ENCODE measurements at regions not wholly inside any gene's neighbourhood (a gene's known extent, or its start where the extent isn't known, plus 50 kb on each side); places are given as distances from the start of the nearest gene placed in this dataset.

DNA sequence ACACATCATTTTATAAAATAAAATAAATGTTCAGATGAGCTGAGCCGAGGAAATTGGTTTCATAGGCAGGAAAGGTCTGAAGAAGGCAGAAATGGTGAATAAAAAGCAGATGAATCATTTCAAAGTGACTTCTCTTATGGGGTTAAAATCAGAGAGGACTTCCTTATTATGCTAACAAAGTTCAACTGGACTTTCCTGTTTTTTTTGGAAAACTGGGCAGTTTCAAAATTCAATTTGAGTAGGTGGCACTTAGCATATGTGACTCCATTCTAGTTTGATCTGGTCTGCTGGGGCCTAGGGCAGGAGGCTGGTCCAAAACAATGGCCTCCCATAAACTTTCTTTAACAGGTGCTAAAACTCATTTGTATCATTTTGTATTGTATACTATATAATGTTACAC is 1794.9 kb upstream of the TENM3 start:
- TF ChIP-seq, protein P1, sequence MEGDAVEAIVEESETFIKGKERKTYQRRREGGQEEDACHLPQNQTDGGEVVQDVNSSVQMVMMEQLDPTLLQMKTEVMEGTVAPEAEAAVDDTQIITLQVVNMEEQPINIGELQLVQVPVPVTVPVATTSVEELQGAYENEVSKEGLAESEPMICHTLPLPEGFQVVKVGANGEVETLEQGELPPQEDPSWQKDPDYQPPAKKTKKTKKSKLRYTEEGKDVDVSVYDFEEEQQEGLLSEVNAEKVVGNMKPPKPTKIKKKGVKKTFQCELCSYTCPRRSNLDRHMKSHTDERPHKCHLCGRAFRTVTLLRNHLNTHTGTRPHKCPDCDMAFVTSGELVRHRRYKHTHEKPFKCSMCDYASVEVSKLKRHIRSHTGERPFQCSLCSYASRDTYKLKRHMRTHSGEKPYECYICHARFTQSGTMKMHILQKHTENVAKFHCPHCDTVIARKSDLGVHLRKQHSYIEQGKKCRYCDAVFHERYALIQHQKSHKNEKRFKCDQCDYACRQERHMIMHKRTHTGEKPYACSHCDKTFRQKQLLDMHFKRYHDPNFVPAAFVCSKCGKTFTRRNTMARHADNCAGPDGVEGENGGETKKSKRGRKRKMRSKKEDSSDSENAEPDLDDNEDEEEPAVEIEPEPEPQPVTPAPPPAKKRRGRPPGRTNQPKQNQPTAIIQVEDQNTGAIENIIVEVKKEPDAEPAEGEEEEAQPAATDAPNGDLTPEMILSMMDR (conservative IDR thresholded peaks at IDR 0.05; ENCODE audit: low read length): no peak
- no peak overlapping the region for H3K4me3 ChIP-seq (ENCODE audit: low read length)
- no peak for DNase-seq (ENCODE audit: low read depth)

GRCh38 chr4:180449395-180449956 is 1793.7 kb upstream of the TENM3 start:
- no peak overlapping the region for H3K4me3 ChIP-seq (ENCODE audit: low read length)
- no peak for DNase-seq (ENCODE audit: low read depth)
- TF ChIP-seq, protein P1 (conservative IDR thresholded peaks at IDR 0.05; ENCODE audit: low read length): no peak

DNA sequence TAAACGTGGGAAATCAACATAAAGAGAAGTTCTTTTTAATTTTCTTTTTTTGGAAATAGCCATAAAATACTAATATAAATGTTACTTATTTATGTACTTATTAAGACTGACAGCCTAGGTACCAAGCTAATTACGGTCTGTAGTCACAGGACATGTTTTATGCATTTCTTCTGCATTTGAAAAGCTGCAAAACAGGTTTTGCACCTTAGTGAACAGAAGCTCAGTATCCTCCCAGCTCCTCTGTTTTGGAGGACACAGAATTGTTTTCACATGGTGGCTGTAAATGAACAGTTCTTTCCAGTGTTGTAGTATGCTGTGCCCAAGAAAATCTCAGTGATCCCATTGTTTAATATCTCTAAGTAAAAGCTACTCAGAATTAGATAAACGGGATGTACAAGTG is 1788.0 kb upstream of the TENM3 start:
- DNase-seq (ENCODE audit: low read depth): no peak
- TF ChIP-seq, protein P1 (conservative IDR thresholded peaks at IDR 0.05; ENCODE audit: low read length): no peak
- no peak overlapping the region for H3K4me3 ChIP-seq (ENCODE audit: low read length)

GRCh38 chr4:180456928-180457327 is 1786.3 kb upstream of the TENM3 start:
- no peak for DNase-seq (ENCODE audit: low read depth)
- TF ChIP-seq, protein P1 (conservative IDR thresholded peaks at IDR 0.05; ENCODE audit: low read length): no peak
- H3K4me3 ChIP-seq (ENCODE audit: low read length): no peak overlapping the region

- no peak for DNase-seq (ENCODE audit: low read depth)
- TF ChIP-seq, protein P1 (conservative IDR thresholded peaks at IDR 0.05; ENCODE audit: low read length): no peak
- H3K4me3 ChIP-seq (ENCODE audit: low read length): no peak overlapping the region
Measured at GRCh38 chr4:180462116-180462515, 1781.1 kb upstream of the TENM3 start.

DNA sequence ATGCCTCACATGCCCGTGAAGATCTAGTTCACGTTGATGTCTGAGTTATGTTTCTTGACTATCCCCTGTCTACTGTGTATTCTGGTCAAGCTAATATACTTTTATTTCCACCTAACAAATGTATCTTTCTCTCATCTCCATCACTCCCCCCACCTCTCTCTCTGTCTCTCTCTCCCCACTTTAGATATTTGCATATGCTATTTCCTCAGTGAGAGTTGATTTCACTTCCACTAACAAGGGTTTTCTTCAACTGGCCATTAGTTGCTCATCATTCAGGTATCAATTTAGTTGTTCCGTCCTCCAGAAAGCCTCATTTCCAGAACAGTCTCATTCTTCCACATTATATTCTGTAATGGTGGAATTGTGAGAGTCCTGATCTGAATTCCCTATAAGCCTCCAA is 1777.8 kb upstream of the TENM3 start:
- TF ChIP-seq, protein P1 (conservative IDR thresholded peaks at IDR 0.05; ENCODE audit: low read length): no peak
- no peak for DNase-seq (ENCODE audit: low read depth)

DNA sequence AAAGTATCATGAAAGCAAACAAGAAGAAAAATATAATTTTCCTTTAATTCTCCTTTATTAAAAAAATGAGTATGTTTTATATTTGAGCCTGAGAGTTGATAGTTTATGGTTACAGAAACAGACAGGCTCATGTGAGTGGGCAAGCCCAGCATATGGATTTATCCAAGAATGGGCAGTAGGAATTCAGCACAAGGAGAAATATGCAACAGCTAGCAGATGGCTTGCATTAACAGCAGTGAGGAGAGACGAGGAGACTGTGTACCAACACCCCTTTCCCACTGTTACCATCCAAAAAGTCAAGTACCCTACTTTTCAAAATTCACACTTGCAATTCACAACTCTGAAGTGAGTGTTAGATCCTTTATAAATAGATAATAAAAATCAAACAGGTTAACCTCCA is 1760.2 kb upstream of the TENM3 start:
- no peak for DNase-seq (ENCODE audit: low read depth)
- no peak overlapping the region for H3K4me3 ChIP-seq (ENCODE audit: low read length)
- TF ChIP-seq, protein P1 (conservative IDR thresholded peaks at IDR 0.05; ENCODE audit: low read length): no peak

More for the DNA sequence above, 1777.8 kb upstream of the TENM3 start:
- no peak overlapping the region for H3K4me3 ChIP-seq (ENCODE audit: low read length)
